Stimulated activated CD4-positive, alpha-beta T cell treated with anti-CD3 and anti-CD28 coated beads, Interleukin-15, amount 100 ng/mL, for 24 hours (primary cell): ENCODE measurements at regions not wholly inside any gene's neighbourhood (a gene's known extent, or its start where the extent isn't known, plus 50 kb on each side); places are given as distances from the start of the nearest gene placed in this dataset.

Experiments used
- DNase-seq: peaks from one replicate; pipeline ENCODE4 v3.0.0-alpha.2; 2020

- no peak for DNase-seq
Observed at GRCh38 chr2:239460780-239461179, 60.0 kb upstream of the HDAC4 start.

GRCh38 chr2:239459606-239460005 lies 58.8 kb upstream of the HDAC4 start:
- DNase-seq, result no peak

GRCh38 chr2:239459056-239459455 lies 58.2 kb upstream of the HDAC4 start:
- DNase-seq, result no peak

- no peak for DNase-seq
Observed at GRCh38 chr2:239457586-239458445, 57.0 kb upstream of the HDAC4 start.

- no peak for DNase-seq
Observed at GRCh38 chr2:239456940-239457339, 56.1 kb upstream of the HDAC4 start.

GRCh38 chr2:239455436-239456203 lies 54.8 kb upstream of the HDAC4 start:
- DNase-seq, result no peak

- DNase-seq, result no peak
Observed at GRCh38 chr2:239454507-239454906, 53.7 kb upstream of the HDAC4 start.
